Stimulated activated CD8-positive, alpha-beta memory T cell treated with anti-CD3 and anti-CD28 coated beads, Interleukin-15, amount 100 ng/mL, for 24 hours (primary cell): ENCODE measurements at regions not wholly inside any gene's neighbourhood (a gene's known extent, or its start where the extent isn't known, plus 50 kb on each side); places are given as distances from the start of the nearest gene placed in this dataset.
A peak's percentile ranks its signal among the peaks of the same experiment; 100 is the strongest.

Experiments used
- DNase-seq: peaks from one replicate; pipeline ENCODE4 v3.0.0-alpha.2; 2020; ENCODE audit warnings: low read depth

DNA sequence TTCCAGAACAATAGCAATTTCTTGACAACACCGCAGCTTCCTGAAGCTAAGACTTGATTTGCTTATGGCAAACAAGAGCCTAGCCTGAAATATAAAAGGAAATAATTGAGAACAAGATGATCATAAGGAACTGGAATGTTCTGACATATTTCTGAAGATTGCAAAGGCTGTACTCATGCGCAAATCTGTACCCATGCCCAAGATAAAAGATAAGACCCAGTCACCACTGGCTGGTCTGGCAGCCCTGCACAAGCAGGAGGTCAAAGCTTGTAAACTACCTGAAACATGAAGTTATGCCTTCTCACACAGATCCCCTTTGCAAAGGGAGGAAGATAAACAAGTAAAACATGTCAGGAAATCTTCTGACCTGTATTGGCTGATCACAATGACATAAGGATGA, 160.8 kb upstream of the GYPC start:
- no peak for DNase-seq

DNA sequence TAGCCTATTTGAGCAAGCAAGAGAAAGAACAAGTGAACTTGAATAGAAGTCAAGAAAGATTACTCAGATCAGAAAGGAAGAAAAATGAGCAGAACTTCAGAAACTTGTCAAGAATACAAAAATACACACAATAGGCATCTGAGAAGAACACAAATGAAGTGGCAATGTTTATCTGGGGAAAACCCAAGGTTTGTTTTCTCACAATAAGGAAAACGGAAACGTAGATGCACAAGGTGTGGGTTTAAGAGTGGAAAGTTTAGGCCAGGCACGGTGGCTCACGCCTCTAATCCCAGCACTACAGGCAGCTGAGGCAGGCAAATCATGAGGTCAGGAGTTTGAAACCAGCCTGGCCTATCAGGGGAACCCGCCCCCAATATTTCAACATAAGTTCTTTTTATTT, 159.5 kb upstream of the GYPC start:
- DNase-seq, result no peak

DNA sequence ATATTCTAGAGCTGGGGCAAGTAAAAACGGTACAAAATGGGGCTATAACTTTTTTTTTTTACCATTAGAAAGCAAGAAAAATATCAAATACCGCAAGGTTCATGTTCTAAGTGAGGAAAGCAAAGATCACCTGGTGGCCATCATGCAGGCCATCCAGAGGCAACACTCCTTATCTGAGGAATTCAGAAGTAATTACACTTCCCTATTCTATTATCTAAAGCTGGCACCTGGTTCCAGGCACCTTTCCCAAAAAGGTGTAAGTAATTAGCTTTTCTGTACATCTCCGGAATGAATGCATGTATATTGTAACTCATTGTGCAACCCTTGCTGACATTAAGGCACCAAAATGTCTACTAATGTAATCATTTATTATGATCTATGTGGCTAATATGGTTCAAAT, 152.5 kb upstream of the GYPC start:
- no peak for DNase-seq

DNA sequence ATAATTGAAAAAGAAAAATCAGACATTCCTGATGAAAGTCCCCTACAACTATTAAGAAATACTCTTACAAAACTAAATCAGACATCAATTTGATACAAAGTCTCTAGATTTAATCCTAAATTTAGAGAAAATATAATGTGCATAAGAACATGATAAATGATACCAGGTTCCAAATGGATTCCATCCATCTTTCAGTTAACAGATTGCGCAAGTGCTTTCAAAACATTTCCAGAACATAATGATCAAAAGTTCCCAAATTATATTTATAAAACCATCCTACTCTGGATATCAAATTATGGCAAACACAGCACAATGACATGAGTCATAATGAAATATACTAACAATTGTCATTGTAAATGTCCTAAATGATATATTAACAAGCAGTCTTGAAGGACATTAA, 151.0 kb upstream of the GYPC start:
- DNase-seq, result no peak

DNA sequence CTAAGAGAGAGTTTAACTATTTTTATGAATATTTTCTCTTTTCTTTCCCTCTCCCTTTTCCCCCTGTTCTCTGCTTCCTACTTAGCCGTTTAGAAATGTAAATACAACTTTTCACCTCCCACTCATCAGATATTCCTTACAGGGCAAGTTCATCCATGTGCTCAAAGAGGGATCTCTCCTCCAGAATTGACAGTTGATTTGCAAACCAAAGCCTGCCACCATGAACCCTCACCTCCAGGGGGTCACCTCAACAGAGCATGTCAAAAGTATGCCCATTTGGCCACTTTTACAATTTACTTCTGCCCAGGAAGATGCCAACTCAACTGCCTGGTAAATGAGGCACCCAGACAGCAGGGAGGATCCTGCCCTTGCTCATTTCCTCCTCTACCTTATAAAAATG, 149.2 kb upstream of the GYPC start:
- no peak for DNase-seq

DNA sequence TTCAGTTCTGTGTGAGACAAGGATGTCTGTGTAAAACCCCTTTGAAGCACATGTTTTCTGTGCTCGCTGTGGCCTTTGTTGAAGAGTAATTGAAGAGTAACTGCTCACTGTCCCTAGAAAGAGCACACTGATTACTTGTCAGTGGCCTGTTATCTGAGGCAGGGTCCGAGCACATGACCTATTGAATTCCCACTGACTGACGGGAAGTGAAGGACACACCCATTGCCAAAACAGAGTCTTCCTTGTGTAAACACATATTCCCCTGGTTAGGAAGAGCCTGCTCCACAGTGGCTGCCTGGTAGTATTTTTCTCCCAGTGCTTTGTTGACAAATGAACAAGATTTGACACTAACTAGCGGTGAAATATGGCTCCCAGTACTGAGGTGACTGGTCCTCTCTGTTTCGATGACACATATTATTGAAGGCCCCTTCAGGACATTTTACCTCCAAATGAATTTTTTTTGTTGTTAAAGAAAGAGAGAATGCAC, 148.5 kb upstream of the GYPC start:
- DNase-seq, result no peak

DNA sequence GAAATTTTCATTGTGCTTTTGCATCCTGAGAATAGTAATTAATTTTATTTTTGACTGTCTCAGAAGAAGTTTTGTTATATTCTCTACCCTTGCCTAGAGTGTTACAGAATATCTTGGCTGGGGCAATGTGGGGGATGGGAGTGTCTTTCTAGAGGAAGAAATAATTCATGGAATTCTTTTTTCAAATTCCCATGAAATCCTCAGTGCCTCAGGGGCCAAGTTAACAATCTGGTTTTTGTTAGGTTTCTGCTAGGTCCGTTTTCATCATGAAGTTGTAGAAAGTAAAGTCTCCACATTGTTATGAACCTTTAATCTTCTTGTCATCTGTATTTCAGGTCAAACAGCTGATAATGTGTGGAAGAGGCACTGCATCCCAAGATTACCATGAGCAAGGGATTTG, 145.6 kb upstream of the GYPC start:
- no peak for DNase-seq

DNA sequence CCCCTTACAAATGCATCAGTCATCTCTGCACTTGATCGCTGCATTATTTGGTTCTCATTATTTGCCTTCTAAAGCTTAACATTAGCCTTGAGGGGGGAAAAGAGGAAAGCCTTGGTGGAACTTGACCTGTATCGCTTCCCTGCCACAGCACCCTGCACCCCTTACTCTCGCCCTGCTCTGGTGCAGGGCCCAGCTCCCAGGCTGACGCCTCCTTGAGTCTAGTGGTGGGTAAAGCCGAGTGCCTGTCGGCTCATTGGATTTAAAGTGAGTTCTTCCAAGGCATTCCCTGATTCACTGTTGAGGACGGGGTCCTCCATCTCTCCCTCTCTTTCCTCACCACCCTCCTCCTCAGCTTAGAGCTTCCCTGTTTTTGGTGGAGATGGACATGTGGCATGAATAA, 145.0 kb upstream of the GYPC start:
- no peak for DNase-seq

DNA sequence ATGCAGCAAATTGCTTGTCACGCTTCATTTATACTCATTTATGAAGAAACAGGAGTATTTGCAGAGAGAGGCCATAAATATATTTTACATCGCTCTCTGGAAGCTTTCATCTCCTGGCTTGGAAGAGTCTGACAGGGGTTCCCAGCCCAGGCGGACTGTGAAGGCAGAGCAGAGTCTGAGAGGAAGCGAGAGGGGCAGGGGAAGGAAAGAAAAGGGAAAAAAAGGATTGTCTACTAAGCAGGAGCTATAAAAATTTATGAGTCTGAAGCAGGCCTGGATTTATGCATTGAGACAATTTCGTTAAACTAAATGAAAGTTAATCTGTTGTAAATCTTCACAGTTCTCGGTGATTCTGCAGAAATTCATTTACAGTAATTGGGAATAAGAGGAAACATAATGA, 143.9 kb upstream of the GYPC start:
- DNase-seq, result no peak

DNA sequence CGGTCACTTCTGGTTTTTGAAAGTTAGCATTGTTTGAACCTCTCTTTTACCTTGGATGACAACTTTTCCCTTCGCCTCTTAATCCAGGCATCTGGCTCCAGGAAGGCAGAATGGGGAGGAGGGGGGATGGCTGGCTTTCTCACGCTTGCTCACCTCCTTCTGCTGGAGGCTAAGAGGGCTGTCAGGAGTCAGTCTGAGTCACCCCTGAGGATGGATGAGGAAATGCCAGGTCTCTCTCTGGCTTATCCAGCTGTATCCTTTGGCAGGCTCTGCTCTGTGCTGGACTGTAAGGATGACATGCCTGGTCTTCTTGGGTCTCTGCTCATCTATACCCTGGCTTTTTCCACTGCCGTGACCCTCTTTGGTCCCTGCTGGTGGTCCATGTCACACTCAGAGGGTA, 142.9 kb upstream of the GYPC start:
- no peak for DNase-seq

DNA sequence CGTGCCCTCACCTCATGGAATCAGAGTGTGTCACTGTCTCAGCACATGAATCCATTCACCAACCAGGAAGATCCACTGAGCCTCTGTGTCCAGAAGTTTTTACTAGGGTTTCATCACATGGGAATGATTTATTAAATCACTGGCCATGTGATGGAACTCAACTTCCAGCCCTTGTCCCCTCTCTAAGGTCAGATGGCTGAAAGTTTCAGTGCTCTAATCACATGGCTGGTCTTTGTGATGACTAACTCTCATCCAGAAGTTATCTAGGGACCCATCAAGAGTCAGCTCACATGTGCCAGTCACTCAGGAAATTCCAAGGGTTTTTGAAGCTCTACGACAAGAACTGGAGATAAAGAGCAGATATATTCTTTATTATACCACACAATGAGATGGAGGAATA, 140.5 kb upstream of the GYPC start:
- DNase-seq, result no peak

DNA sequence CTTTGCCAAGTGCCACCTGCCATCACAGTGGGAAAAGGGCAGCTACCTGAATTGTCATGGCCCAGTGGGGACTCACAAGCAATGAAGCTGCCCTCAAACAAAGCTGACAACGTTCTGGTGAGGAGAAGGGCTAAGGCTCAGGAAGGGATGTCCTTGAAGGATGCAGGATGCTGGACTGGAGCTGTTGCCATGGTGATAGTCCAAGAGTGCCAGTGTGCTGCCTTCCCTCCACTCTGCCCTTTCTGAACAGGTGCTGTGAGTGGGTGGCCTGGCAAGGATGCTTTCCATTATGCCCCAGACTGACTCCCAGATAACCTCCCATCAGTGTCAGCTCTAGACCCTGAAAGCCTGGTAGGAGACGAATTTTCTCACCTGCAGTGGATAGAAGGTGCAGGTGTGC, 137.8 kb upstream of the GYPC start:
- DNase-seq, result no peak

DNA sequence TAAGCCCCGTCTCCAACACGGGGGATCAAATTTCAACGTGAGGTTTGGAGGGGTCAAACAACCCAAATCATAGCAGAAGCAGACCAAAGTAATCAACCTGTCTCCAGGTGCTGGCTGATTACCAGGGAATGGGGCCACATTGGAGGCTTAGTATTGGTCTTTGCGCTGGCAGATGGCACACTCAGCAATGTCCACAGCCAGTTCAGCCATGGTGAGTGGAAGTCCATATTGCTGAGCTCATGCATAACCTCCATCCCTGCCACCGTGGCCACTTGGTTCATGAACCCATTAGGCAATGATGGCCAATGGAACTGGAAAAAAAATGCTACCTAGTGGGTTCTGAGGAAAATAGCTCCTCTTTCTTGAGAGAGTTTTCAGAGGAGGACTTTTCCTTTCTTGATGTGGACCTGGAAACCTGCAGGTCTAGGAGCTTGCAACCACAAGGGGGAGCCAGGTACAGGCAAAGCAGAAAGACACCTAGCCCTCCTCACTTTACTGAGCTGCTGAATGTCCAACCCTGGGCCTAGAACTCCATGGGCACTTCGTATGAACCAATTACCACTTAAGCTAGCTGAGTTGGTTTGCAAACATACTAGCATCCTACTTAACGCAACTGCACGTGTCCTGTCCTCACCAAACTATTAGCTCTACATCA, 128.0 kb upstream of the GYPC start:
- DNase-seq, result peak; percentile 18

DNA sequence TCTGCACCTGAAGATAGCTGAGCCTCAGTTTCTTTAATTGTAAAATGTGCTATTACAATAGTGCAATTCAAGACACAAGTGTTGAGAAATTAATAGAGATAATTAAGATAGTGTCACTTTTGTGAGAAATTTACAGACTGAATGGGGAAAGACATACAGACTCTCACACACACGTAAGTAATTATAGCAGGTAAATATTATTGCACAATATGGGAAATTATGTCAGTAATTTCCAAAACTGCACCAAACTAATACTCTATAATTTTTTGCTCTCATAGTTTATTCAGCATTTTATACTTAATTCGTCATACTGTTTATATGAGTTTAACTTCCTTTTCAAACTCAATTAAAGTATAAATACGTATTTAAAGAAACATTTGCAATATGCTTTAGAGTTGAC, 124.9 kb upstream of the GYPC start:
- DNase-seq, result no peak

DNA sequence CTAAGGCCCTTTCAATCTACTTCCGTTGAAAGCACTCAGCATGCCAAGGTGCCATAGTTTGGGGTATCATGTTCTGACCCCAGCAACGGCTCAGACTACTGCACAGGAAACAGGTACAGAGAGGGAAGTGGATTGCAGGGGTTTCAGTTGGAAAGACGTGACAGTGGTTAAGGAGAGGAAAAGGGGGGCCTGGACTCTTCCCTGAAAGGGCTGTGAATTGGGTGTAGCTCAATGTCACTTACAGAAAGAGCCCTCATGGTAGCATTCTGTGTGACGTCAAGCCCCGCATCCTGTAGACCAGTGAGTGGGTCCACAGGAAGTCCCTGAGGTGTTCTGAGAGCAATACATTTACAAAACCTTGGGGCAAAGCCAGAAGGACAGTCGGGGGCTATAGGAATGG, 121.5 kb upstream of the GYPC start:
- DNase-seq, result no peak

DNA sequence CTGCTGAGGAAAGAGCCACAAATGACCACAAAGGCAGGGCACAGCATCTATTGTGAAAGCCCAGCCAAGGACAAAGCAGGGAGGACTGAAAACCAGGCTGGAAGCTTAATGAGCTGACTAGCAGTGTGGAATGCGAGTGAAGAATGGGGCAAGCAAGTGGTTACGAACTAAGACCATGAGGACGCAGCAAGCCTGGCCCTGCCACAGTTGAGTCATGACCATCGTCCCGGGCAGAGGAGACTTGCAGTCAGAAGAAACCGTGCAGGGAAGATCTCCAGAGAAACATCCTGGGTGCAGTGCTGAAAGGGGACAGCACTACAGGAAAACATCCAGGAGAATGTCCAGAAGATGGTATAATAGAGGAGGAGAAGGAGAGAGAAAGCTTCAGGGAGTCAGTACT, 120.5 kb upstream of the GYPC start:
- DNase-seq, result no peak

DNA sequence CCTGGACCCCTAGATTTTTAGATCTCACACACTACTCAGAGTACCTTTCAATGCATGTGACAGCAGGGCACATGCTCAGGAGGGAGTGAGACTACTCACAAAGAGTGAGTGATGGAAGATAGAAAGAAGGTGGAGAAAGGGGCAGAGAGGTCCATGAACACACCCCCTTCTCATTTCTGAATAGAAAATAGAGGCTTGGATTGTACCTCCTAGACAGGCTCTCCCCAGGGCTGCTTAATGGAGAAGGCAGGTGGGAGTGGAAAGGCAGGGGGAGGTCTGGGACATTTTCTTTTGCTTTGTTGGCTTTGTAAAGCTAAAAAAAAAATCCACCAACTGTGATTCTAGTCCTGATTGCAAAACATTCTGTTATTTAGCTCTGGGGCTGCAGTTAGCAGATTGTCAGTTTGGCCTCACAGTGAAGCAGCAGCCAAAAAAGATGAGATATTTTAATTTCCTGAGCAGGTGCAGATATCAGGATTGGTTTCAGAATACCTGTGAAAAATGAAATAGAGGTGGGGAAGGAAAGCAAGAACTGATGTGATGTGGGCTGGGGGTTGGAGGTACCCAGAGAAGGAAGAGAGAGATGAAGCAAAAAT, 119.3 kb upstream of the GYPC start:
- DNase-seq, result no peak

DNA sequence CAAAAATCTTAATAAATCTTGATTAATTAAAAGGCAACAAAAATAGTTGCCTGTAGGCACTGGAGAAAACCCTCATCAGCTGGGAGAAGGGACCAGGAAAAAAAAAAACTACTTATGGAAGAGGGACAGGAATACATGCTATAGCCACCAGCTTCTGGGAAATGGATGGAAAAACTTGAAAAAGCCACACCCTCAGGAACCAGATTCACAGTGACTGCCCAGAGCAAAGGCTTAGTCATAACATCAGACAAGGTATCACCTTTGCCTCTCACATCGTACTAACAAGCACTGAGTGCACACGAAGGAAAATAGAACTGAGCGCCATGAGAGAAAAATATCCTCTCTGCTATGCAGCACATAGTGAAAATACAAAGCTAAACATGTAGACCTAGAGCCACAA, 116.9 kb upstream of the GYPC start:
- no peak for DNase-seq

DNA sequence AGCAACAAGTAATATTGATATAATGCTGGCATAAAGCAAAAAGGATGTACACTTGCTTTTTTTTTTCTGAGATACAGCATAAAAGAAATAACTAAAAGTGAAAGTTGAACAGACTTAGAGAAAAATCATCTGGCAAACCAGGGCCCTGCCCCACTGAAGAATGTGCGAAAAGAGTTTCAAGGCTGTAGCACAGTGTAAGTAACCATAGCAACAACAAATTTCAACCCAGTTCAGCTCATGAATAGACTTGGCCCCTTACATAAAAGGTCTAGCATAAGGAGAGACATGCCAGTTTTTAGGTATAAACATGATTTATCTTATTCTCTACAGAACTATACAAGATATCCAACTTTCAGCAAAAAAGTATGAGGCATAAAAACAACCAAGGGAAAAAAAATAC, 113.7 kb upstream of the GYPC start:
- no peak for DNase-seq

DNA sequence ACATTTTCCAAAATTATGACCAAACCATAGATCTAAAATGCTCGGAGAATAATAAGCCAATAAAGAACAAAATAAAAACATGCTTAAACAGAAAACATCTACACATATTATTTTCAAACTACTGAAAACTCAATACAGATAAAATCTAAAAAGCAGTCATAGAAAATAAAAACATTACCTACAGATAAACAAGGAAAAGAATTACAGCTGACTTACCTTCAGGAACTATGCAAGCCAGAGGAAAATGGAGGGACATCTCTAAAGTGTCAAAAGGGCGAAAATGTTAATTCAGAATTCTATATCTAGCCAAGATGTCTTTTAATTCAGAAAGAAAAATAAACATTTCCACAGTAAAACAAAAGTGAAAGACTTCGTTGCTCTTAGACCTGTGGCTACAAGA, 112.9 kb upstream of the GYPC start:
- DNase-seq, result no peak

DNA sequence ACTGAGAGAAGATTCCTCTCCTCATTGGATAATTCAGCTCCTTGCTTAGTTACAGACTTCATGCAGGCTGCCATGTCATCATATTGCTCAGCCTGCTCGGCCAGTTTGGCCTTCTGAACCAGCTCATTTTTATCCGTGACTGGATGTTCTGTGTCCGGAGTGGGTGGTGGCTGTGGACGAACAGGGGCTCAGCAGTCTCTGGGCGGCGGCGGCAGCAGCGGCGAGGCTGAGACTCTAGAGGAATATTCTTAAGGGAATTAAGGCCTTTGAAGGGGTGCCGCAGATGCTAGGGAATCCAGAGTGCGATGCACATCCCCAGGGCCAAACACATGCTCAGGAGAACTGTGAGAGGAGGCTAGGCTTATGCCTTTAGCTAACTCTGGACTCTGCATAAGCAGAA, 97.9 kb upstream of the GYPC start:
- DNase-seq, result no peak

DNA sequence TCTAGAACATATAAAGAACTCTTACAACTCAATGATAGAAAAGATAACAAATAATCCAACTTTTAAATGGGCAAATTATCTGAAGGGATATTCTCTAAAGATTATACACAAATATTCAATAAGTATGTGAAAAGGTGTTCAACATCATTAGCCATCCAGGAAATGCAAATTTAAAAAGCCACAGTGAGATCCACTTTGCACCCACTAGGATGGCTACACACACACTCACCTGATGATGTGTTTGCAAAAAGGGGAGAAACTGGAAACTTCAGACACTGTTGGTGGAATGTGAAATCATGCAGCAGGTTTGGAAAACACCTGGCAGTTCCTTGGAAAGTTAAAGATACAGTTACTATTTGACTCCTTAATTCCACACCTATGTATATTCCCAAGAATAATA, 87.2 kb upstream of the GYPC start:
- no peak for DNase-seq

DNA sequence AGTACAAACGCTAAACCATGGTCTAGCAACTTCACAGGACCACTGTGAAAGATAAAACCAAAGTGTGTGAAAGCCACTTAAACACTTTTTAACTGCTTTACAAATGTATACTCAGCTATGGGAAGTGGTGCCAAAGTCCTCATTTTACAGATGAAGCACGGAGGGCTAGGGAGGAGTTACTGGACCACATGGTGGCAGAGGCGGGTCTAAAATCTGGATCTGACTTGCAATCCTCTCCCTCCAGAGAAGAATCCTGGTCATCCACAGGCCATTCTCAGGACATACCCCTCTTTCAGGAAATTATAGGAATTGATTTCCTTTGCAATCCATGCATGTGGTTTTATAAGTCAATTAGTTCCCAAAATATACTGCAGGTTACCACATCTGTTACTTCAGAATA, 84.6 kb upstream of the GYPC start:
- DNase-seq, result no peak

DNA sequence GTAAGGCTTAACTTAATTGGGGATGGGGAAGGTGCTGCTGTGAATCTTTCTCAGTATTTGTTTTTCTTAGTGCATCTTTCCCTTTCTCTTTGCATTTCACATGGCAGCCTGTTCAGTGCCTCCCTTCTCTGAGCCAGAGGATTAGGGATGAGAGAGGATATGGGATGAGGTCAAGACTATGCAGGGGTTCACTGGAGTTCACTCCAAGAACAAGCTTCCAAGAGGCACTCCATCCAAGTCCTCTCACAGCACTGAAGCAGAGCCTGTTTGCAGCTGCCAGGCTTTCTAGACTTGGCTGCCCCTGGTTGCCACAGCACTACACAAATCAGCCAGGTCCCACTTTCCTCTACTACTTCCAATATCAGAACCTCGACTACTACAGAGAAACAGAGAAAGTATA, 80.3 kb upstream of the GYPC start:
- DNase-seq, result no peak
